ENCODE measurements at regions not wholly inside any gene's neighbourhood (a gene's known extent, or its start where the extent isn't known, plus 50 kb on each side); places are given as distances from the start of the nearest gene placed in this dataset.

DNA sequence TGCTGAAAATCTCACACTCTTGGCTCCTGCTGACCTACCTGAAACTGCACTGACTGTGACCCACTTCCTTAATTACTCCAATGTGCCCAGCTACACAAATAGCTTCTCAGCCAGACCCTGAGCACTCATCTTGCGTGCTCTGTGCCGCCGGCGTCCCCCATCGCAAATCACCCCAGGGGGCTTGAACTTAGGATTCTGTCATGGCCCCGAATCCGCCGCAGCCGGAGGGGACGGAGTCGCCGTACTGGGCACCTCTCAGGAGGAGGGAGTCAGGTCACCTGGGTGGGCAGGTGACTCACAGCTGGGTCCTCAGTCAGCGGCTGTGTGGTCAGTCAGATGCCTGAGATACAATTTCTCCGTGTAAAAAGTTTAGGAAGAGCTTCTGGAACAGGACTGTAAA lies 804.9 kb upstream of the SALL3 start:
- TF ChIP-seq, protein P1, sequence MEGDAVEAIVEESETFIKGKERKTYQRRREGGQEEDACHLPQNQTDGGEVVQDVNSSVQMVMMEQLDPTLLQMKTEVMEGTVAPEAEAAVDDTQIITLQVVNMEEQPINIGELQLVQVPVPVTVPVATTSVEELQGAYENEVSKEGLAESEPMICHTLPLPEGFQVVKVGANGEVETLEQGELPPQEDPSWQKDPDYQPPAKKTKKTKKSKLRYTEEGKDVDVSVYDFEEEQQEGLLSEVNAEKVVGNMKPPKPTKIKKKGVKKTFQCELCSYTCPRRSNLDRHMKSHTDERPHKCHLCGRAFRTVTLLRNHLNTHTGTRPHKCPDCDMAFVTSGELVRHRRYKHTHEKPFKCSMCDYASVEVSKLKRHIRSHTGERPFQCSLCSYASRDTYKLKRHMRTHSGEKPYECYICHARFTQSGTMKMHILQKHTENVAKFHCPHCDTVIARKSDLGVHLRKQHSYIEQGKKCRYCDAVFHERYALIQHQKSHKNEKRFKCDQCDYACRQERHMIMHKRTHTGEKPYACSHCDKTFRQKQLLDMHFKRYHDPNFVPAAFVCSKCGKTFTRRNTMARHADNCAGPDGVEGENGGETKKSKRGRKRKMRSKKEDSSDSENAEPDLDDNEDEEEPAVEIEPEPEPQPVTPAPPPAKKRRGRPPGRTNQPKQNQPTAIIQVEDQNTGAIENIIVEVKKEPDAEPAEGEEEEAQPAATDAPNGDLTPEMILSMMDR (IDR thresholded peaks at IDR 0.05): no peak
- TF ChIP-seq POLR2A (IDR thresholded peaks at IDR 0.05): no peak
